SU-DHL-6 (cell line): ENCODE measurements at regions not wholly inside any gene's neighbourhood (a gene's known extent, or its start where the extent isn't known, plus 50 kb on each side); places are given as distances from the start of the nearest gene placed in this dataset.
A peak's percentile ranks its signal among the peaks of the same experiment; 100 is the strongest.

Experiments
- H2AFZ ChIP-seq: fragments of 200-600 bp; sonication (generic); 2 replicates; pipeline ENCODE4 v1.6.1; 2014; ENCODE audit warnings: low read depth, mild to moderate bottlenecking, moderate library complexity, mixed read lengths, antibody characterized with exemption, low read length; ENCODE audit not compliant: severe bottlenecking
- H3F3A ChIP-seq: fragments of 200-600 bp; shearing (Covaris generic); 2 replicates; pipeline ENCODE4 v1.6.0; 2016; ENCODE audit warnings: antibody characterized with exemption, mild to moderate bottlenecking; ENCODE audit not compliant: insufficient read depth
- H3K27ac ChIP-seq: fragments of 200-600 bp; sonication (generic); 2 replicates; pipeline ENCODE4 v1.5.1; 2016; ENCODE audit warnings: low read depth, mild to moderate bottlenecking, low read length, moderate library complexity, mixed read lengths
- H3K27me3 ChIP-seq: fragments of 200-600 bp; sonication (generic), shearing (Covaris generic); 2 replicates; pipeline ENCODE4 v1.6.0; 2014; ENCODE audit warnings: mild to moderate bottlenecking, low read length
- H3K36me3 ChIP-seq: fragments of 200-600 bp; sonication (generic); 2 replicates; pipeline ENCODE4 v1.6.1; 2014; ENCODE audit warnings: mild to moderate bottlenecking, low read length, mixed read lengths
- H3K4me2 ChIP-seq: fragments of 300-600, 200-600 bp; shearing (Covaris generic), sonication (generic); 2 replicates; pipeline ENCODE4 v1.6.0; 2014; ENCODE audit warnings: low read length, low read depth, mild to moderate bottlenecking; ENCODE audit not compliant: poor library complexity, severe bottlenecking
- H3K4me3 ChIP-seq: fragments of 200-600 bp; sonication (generic); 2 replicates; pipeline ENCODE4 v1.5.1; 2014; ENCODE audit warnings: antibody characterized with exemption, low read length, mild to moderate bottlenecking, mixed read lengths; ENCODE audit not compliant: insufficient read depth, poor library complexity, severe bottlenecking
- H3K79me2 ChIP-seq: fragments of 200-600 bp; sonication (generic); 2 replicates; pipeline ENCODE4 v1.6.1; 2014; ENCODE audit warnings: mild to moderate bottlenecking, low read length, moderate library complexity; ENCODE audit not compliant: insufficient read depth
- H3K9ac ChIP-seq: fragments of 200-600 bp; sonication (generic); 2 replicates; pipeline ENCODE4 v1.7.0; 2014; ENCODE audit warnings: mild to moderate bottlenecking, low read length
- H3K9me2 ChIP-seq: fragments of 200-600 bp; sonication (generic); replicated peaks from 2 replicates; pipeline ENCODE4 v1.6.1; 2014; ENCODE audit warnings: low read length; ENCODE audit not compliant: insufficient read depth
- H3K9me3 ChIP-seq: fragments of 200-600 bp; sonication (generic); 2 replicates; pipeline ENCODE4 v1.6.1; 2014; ENCODE audit warnings: low read length, mixed read lengths; ENCODE audit not compliant: insufficient read depth
- H4K20me1 ChIP-seq: fragments of 200-600 bp; sonication (generic); 2 replicates; pipeline ENCODE4 v1.6.1; 2014; ENCODE audit warnings: low read depth, mild to moderate bottlenecking, antibody characterized with exemption, low read length, moderate library complexity, mixed read lengths
- CTCF ChIP-seq: fragments of 200-600 bp; sonication (generic); IDR thresholded peaks from one replicate; pipeline ENCODE4 v1.5.1; 2017; ENCODE audit warnings: antibody characterized with exemption, mild to moderate bottlenecking, low read length, moderate library complexity; ENCODE audit not compliant: insufficient read depth, poor library complexity, severe bottlenecking
- EZH2phosphoT487 ChIP-seq: fragments of 200-600 bp; sonication (generic), shearing (Covaris generic); conservative IDR thresholded peaks from 2 replicates; pipeline ENCODE4 v1.6.1; 2018; ENCODE audit warnings: mild to moderate bottlenecking, antibody characterized with exemption, low read length, moderate library complexity, mixed read lengths

GRCh38 chr12:131452444-131452860 is 258.4 kb upstream of the SFSWAP start:
- Histone ChIP-seq H3K27ac (no peak overlapping the region), H3K9ac (no peak overlapping the region), H3K36me3 (no peaks in the 10 kb centered on the region), H3K4me2 (no peak overlapping the region), H3F3A (no peaks in the 10 kb centered on the region), H2AFZ (no peak overlapping the region), H3K27me3 (no peaks in the 10 kb centered on the region), H3K9me3 (no peaks in the 10 kb centered on the region), H3K79me2 (no peaks in the 10 kb centered on the region), H3K9me2 (no peaks in the 10 kb centered on the region), H4K20me1 (no peaks in the 10 kb centered on the region), H3K4me3 (no peak overlapping the region)
- peak; percentile 49 for TF ChIP-seq CTCF
- no peak for TF ChIP-seq EZH2phosphoT487

- Histone ChIP-seq H3K9me3 (no peaks in the 10 kb centered on the region), H3K9me2 (no peaks in the 10 kb centered on the region), H3K79me2 (no peaks in the 10 kb centered on the region), H2AFZ (no peak overlapping the region), H3K9ac (no peak overlapping the region), H3K4me2 (no peak overlapping the region), H3K4me3 (no peak overlapping the region), H3K27me3 (no peaks in the 10 kb centered on the region), H4K20me1 (no peaks in the 10 kb centered on the region), H3K27ac (no peak overlapping the region), H3F3A (no peaks in the 10 kb centered on the region), H3K36me3 (no peaks in the 10 kb centered on the region)
- no peak for TF ChIP-seq EZH2phosphoT487
- TF ChIP-seq CTCF = peak; percentile 15
These were observed 256.3 kb upstream of the SFSWAP start for GRCh38 chr12:131454418-131455217.

- H3K4me2 ChIP-seq = no peak overlapping the region
- TF ChIP-seq CTCF (no peak), EZH2phosphoT487 (no peak)
- H3K9ac ChIP-seq = no peak overlapping the region
- H4K20me1 ChIP-seq = no peaks in the 10 kb centered on the region
- no peak overlapping the region for H3K27ac ChIP-seq
- no peaks in the 10 kb centered on the region for H3F3A ChIP-seq
- no peaks in the 10 kb centered on the region for H3K9me3 ChIP-seq
- H3K27me3 ChIP-seq = no peaks in the 10 kb centered on the region
- no peaks in the 10 kb centered on the region for H3K79me2 ChIP-seq
- H2AFZ ChIP-seq = no peak overlapping the region
- H3K36me3 ChIP-seq = no peaks in the 10 kb centered on the region
- no peak overlapping the region for H3K4me3 ChIP-seq
- no peaks in the 10 kb centered on the region for H3K9me2 ChIP-seq
These were observed 255.7 kb upstream of the SFSWAP start for GRCh38 chr12:131455218-131455506.
